COLO668 (cell line): ENCODE measurements at regions not wholly inside any gene's neighbourhood (a gene's known extent, or its start where the extent isn't known, plus 50 kb on each side); places are given as distances from the start of the nearest gene placed in this dataset.
"Not testable (repeated sequence)": the region's sequence is repeated elsewhere in the genome, so short reads cannot be mapped to it uniquely, and the experiment has no call there.

Experiments used
- DNase-seq: peaks from one replicate; lab custom pipeline; 2025; ENCODE audit not compliant: unreplicated experiment; lab: John Stamatoyannopoulos, UW

GRCh38 chr7:8314566-8314965, 52.6 kb upstream of the ICA1 start:
- no peak for DNase-seq

- no peak for DNase-seq
These were observed 57.1 kb upstream of the ICA1 start for GRCh38 chr7:8319115-8319514.

GRCh38 chr7:8320174-8320573, 58.2 kb upstream of the ICA1 start:
- no peak for DNase-seq

- DNase-seq, result no peak
These were observed 59.3 kb upstream of the ICA1 start for GRCh38 chr7:8321312-8321711.

- no peak for DNase-seq
These were observed 60.7 kb upstream of the ICA1 start for GRCh38 chr7:8322667-8323066.

- DNase-seq, result no peak
These were observed 63.1 kb upstream of the ICA1 start for GRCh38 chr7:8325067-8325466.

- DNase-seq, result no peak
These were observed 65.2 kb upstream of the ICA1 start for GRCh38 chr7:8327199-8327598.

- no peak for DNase-seq
These were observed 76.2 kb upstream of the ICA1 start for GRCh38 chr7:8338206-8338605.

GRCh38 chr7:8343556-8343955, 81.6 kb upstream of the ICA1 start:
- no peak for DNase-seq

- DNase-seq, result not testable (repeated sequence)
These were observed 85.4 kb upstream of the ICA1 start for GRCh38 chr7:8347395-8347794.

- DNase-seq, result not testable (repeated sequence)
These were observed 81.8 kb upstream of the NXPH1 start for GRCh38 chr7:8351654-8352053.

GRCh38 chr7:8353991-8354390, 79.4 kb upstream of the NXPH1 start:
- no peak for DNase-seq

- no peak for DNase-seq
These were observed 78.9 kb upstream of the NXPH1 start for GRCh38 chr7:8354503-8354902.

- DNase-seq, result no peak
These were observed 77.3 kb upstream of the NXPH1 start for GRCh38 chr7:8356071-8356470.

- no peak for DNase-seq
These were observed 75.9 kb upstream of the NXPH1 start for GRCh38 chr7:8357536-8357935.

GRCh38 chr7:8360564-8361153, 72.8 kb upstream of the NXPH1 start:
- no peak for DNase-seq

- no peak for DNase-seq
These were observed 70.6 kb upstream of the NXPH1 start for GRCh38 chr7:8362723-8363369.

GRCh38 chr7:8363407-8364015, 69.9 kb upstream of the NXPH1 start:
- no peak for DNase-seq

GRCh38 chr7:8365499-8366110, 67.8 kb upstream of the NXPH1 start:
- no peak for DNase-seq

- DNase-seq, result not testable (repeated sequence)
These were observed 65.4 kb upstream of the NXPH1 start for GRCh38 chr7:8368007-8368406.

- peak; percentile 40 for DNase-seq
These were observed 61.7 kb upstream of the NXPH1 start for GRCh38 chr7:8371742-8372141.

- no peak for DNase-seq
These were observed 59.6 kb upstream of the NXPH1 start for GRCh38 chr7:8373851-8374250.
